ENCODE measurements at regions not wholly inside any gene's neighbourhood (a gene's known extent, or its start where the extent isn't known, plus 50 kb on each side); places are given as distances from the start of the nearest gene placed in this dataset.

DNA sequence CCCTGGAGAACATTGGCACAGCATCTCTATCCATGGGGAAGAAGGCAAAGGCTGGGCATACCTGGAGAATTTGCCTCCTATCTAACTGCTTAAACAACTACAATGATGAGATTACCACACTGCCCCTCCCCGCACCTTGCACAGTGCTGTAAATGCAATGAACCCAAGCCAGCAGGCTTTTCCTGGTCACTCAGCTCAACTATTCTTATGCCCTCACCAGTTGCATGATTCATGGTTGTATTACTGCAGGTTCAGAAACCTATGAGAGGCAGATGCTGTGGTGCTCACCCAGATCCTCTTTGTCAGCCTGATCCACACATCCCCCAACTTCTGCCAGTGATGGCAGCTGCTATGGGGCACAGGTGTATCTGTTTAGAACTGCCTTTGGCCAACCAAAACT is 77.7 kb upstream of the STAC start:
- DNase-seq: no peak
- H3K4me3 Mint-ChIP-seq: no peak overlapping the region
- Histone ChIP-seq H3K4me3 (ENCODE audit: low read length) (no peak overlapping the region), H3K9ac (ENCODE audit: extremely low read depth, low read length, poor library complexity, severe bottlenecking) (no peak overlapping the region), H3K27ac (ENCODE audit: low read depth, low read length) (no peak overlapping the region), H3K36me3 (ENCODE audit: control insufficient read depth, insufficient read depth, low read length) (no peaks in the 10 kb centered on the region), H3K27me3 (ENCODE audit: control insufficient read depth, insufficient read depth, low read length, poor library complexity, severe bottlenecking) (no peaks in the 10 kb centered on the region), H3K4me1 (ENCODE audit: control insufficient read depth, insufficient read depth, low read length) (no peaks in the 10 kb centered on the region), H3K9me3 (ENCODE audit: control insufficient read depth, low read length) (no peaks in the 10 kb centered on the region)
- H3K36me3 Mint-ChIP-seq (ENCODE audit: low read depth): no peaks in the 10 kb centered on the region
- no peak overlapping the region for H3K27ac Mint-ChIP-seq
- H3K4me1 Mint-ChIP-seq: no peaks in the 10 kb centered on the region
- no peaks in the 10 kb centered on the region for H3K27me3 Mint-ChIP-seq (ENCODE audit: insufficient read depth)
- TF ChIP-seq, protein P1, sequence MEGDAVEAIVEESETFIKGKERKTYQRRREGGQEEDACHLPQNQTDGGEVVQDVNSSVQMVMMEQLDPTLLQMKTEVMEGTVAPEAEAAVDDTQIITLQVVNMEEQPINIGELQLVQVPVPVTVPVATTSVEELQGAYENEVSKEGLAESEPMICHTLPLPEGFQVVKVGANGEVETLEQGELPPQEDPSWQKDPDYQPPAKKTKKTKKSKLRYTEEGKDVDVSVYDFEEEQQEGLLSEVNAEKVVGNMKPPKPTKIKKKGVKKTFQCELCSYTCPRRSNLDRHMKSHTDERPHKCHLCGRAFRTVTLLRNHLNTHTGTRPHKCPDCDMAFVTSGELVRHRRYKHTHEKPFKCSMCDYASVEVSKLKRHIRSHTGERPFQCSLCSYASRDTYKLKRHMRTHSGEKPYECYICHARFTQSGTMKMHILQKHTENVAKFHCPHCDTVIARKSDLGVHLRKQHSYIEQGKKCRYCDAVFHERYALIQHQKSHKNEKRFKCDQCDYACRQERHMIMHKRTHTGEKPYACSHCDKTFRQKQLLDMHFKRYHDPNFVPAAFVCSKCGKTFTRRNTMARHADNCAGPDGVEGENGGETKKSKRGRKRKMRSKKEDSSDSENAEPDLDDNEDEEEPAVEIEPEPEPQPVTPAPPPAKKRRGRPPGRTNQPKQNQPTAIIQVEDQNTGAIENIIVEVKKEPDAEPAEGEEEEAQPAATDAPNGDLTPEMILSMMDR (conservative IDR thresholded peaks at IDR 0.05): no peak
- 94% methylated on average over 1 of the region's 1 CpG; no CpG with 5 or more reads in 1 of the 2 experiments for WGBS, 2 experiments (ENCODE audit: insufficient coverage in 1 of 2, insufficient read length in 1 of 2)
- no peaks in the 10 kb centered on the region for H3K9me3 Mint-ChIP-seq

DNA sequence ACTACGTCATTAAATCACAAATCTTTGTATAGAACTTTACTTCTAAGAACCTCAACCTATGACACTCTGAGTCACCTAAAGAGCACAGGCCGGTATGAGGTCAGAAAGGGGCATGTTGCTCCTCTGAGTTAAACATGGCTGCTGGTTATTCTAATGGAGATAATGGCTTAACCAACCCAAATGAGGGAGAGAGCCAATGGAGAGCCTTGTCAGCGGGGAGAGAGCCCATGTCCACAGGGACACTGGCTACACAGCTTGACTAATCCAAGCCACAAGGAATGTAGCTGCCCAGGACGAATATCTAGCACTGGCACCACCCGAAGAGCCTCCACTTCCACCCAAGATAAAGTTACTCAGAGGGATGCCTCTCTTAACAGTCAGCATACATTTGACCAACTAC is 77.0 kb upstream of the STAC start:
- H3K4me3 Mint-ChIP-seq: no peak overlapping the region
- H3K27me3 Mint-ChIP-seq (ENCODE audit: insufficient read depth): no peaks in the 10 kb centered on the region
- H3K27ac ChIP-seq (ENCODE audit: low read depth, low read length): no peak overlapping the region
- 88 to 92% methylated on average over 2 to 5 of the region's 5 CpGs for WGBS, 2 experiments (ENCODE audit: insufficient coverage in 1 of 2, insufficient read length in 1 of 2)
- H3K9ac ChIP-seq (ENCODE audit: extremely low read depth, low read length, poor library complexity, severe bottlenecking): no peak overlapping the region
- no peaks in the 10 kb centered on the region for H3K4me1 ChIP-seq (ENCODE audit: control insufficient read depth, insufficient read depth, low read length)
- TF ChIP-seq, protein P1 (conservative IDR thresholded peaks at IDR 0.05): no peak
- H3K27ac Mint-ChIP-seq: no peak overlapping the region
- no peaks in the 10 kb centered on the region for H3K9me3 Mint-ChIP-seq
- no peaks in the 10 kb centered on the region for H3K36me3 ChIP-seq (ENCODE audit: control insufficient read depth, insufficient read depth, low read length)
- H3K36me3 Mint-ChIP-seq (ENCODE audit: low read depth): no peaks in the 10 kb centered on the region
- no peaks in the 10 kb centered on the region for H3K27me3 ChIP-seq (ENCODE audit: control insufficient read depth, insufficient read depth, low read length, poor library complexity, severe bottlenecking)
- DNase-seq: no peak
- no peak overlapping the region for H3K4me3 ChIP-seq (ENCODE audit: low read length)
- H3K9me3 ChIP-seq (ENCODE audit: control insufficient read depth, low read length): no peaks in the 10 kb centered on the region
- H3K4me1 Mint-ChIP-seq: no peaks in the 10 kb centered on the region

DNA sequence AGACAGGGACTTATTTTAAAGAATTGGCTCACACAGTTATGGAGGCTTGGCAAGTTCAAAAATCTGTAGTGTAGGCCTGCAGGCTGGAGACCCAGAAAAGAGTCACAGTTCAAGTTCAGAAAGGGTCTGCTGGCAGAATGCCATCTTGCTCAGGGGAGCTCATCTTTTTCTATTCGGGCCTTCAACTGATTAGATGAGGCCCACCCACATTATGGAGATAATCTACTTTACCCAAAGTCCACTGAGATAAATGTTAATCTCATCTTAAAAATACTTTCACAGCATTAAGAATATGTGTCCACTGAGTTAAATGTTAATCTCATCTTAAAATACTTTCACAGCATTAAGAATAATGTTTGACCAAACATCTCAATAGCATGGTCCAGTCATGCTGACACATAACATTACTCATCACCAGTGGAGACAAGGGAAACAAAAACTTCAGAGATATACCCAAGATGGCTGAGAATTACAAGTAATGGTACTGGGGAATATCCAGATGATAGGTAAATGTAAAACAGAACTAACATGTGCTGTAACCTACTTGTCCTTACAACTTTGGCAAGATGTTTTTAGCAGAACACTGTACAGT is 74.3 kb upstream of the STAC start:
- Mint-ChIP-seq H3K4me1 (no peaks in the 10 kb centered on the region), H3K27ac (no peak overlapping the region), H3K4me3 (no peak overlapping the region), H3K9me3 (no peaks in the 10 kb centered on the region), H3K27me3 (ENCODE audit: insufficient read depth) (no peaks in the 10 kb centered on the region), H3K36me3 (ENCODE audit: low read depth) (no peaks in the 10 kb centered on the region)
- 75 to 93% methylated on average over 1 of the region's 1 CpG for WGBS, 2 experiments (ENCODE audit: insufficient coverage in 1 of 2, insufficient read length in 1 of 2)
- Histone ChIP-seq H3K27ac (ENCODE audit: low read depth, low read length) (no peak overlapping the region), H3K9me3 (ENCODE audit: control insufficient read depth, low read length) (no peaks in the 10 kb centered on the region), H3K9ac (ENCODE audit: extremely low read depth, low read length, poor library complexity, severe bottlenecking) (no peak overlapping the region), H3K4me1 (ENCODE audit: control insufficient read depth, insufficient read depth, low read length) (no peaks in the 10 kb centered on the region), H3K36me3 (ENCODE audit: control insufficient read depth, insufficient read depth, low read length) (no peaks in the 10 kb centered on the region), H3K27me3 (ENCODE audit: control insufficient read depth, insufficient read depth, low read length, poor library complexity, severe bottlenecking) (no peaks in the 10 kb centered on the region), H3K4me3 (ENCODE audit: low read length) (no peak overlapping the region)
- TF ChIP-seq, protein P1 (conservative IDR thresholded peaks at IDR 0.05): no peak
- DNase-seq: no peak
